H1 (cell line): ENCODE measurements at regions not wholly inside any gene's neighbourhood (a gene's known extent, or its start where the extent isn't known, plus 50 kb on each side); places are given as distances from the start of the nearest gene placed in this dataset.

Experiments used
- CTCF ChIA-PET: fragments of 300-600 bp; sonication (Branson Sonifier 250); formaldehyde crosslinking; loops from one replicate; lab custom pipeline; 2021; ENCODE audit not compliant: partially characterized antibody; lab: Charles Lee
- POLR2A ChIA-PET: fragments of 300-600 bp; sonication (Branson Sonifier 250); formaldehyde crosslinking; loops from one replicate; lab custom pipeline; 2021; ENCODE audit warnings: inconsistent platforms; ENCODE audit not compliant: partially characterized antibody; lab: Charles Lee
- DNase-seq, 2 experiments: peaks; one replicate each; pipeline versions ENCODE4 v3.0.0 to v3.0.0-alpha.2; 2010 to 2022; ENCODE audit warnings: low spot score in 2 of 2, low read depth in 1 of 2, mixed read lengths in 1 of 2
- FAIRE-seq: peaks from 2 replicates; lab custom pipeline; 2011; peaks lifted over from hg19 to GRCh38; lab: Jason Lieb, UNC
- H2AFZ ChIP-seq: 2 replicates; pipeline ENCODE4 v1.8.1; 2012; ENCODE audit warnings: low read length, inconsistent platforms
- H2AK5ac ChIP-seq: 2 replicates; pipeline ENCODE4 v1.6.1; 2013; ENCODE audit warnings: low read depth, low read length
- H2BK120ac ChIP-seq: replicated peaks from 2 replicates; pipeline ENCODE3; 2013; ENCODE audit warnings: low read depth, low read length, inconsistent platforms
- H2BK12ac ChIP-seq: 2 replicates; pipeline ENCODE4 v1.6.1; 2013; ENCODE audit warnings: low read depth, low read length
- H2BK15ac ChIP-seq: 2 replicates; pipeline ENCODE4 v1.6.1; 2013; ENCODE audit warnings: low read length
- H2BK20ac ChIP-seq: 2 replicates; pipeline ENCODE4 v1.6.1; 2013; ENCODE audit warnings: low read length
- H2BK5ac ChIP-seq: 2 replicates; pipeline ENCODE4 v1.6.1; 2013; ENCODE audit warnings: low read depth, low read length
- H3K14ac ChIP-seq: 2 replicates; pipeline ENCODE4 v1.6.1; 2013; ENCODE audit warnings: inconsistent platforms; ENCODE audit not compliant: insufficient read length
- H3K18ac ChIP-seq: 2 replicates; pipeline ENCODE4 v1.6.1; 2013; ENCODE audit warnings: low read length; ENCODE audit errors: extremely low read depth
- H3K23ac ChIP-seq: 2 replicates; pipeline ENCODE4 v1.6.1; 2013; ENCODE audit warnings: inconsistent platforms; ENCODE audit not compliant: insufficient read length
- H3K23me2 ChIP-seq: 2 replicates; pipeline ENCODE4 v1.6.1; 2013; ENCODE audit warnings: low read depth, low read length
- H3K27ac ChIP-seq: 2 replicates; pipeline ENCODE4 v1.6.1; 2011; ENCODE audit warnings: low read depth, low read length, inconsistent platforms
- H3K27me3 ChIP-seq, 4 experiments: replicated peaks in 1 of 4; 1 replicate in 1 of 4; 2 replicates in 3 of 4; pipeline versions ENCODE4 v1.6.1 to v1.8.1; 2011 to 2013; ENCODE audit warnings: low read length in 3 of 4, mild to moderate bottlenecking in 3 of 4, inconsistent platforms in 2 of 4, mixed read lengths in 2 of 4, moderate library complexity in 1 of 4; ENCODE audit not compliant: control insufficient read depth in 3 of 4, insufficient read depth in 3 of 4; ENCODE audit errors: extremely low read depth in 1 of 4
- H3K36me3 ChIP-seq, 4 experiments: 2 replicates each; pipeline versions ENCODE4 v1.6.1 to v1.8.1; 2011 to 2013; ENCODE audit warnings: mild to moderate bottlenecking in 4 of 4, low read length in 3 of 4, moderate library complexity in 2 of 4, control low read depth in 1 of 4, inconsistent platforms in 1 of 4; ENCODE audit not compliant: insufficient read depth in 4 of 4, control insufficient read depth in 2 of 4
- H3K4ac ChIP-seq: replicated peaks from 2 replicates; pipeline ENCODE3; 2013; ENCODE audit warnings: low read length, low read depth, mixed read lengths, inconsistent platforms; ENCODE audit not compliant: insufficient read length
- H3K4me1 ChIP-seq, 4 experiments: replicated peaks in 1 of 4; 1 replicate in 1 of 4; 2 replicates in 3 of 4; pipeline versions ENCODE4 v1.6.1 to v1.8.1; 2011 to 2013; ENCODE audit warnings: low read length in 3 of 4, inconsistent platforms in 2 of 4, mixed read lengths in 1 of 4; ENCODE audit not compliant: insufficient read depth in 4 of 4, control insufficient read depth in 3 of 4
- H3K4me2 ChIP-seq, 2 experiments: 2 replicates each; pipeline versions ENCODE4 v1.6.1 to v1.8.1; 2011 to 2013; ENCODE audit warnings: low read depth in 2 of 2, low read length in 2 of 2, control low read depth in 1 of 2, inconsistent platforms in 1 of 2, mild to moderate bottlenecking in 1 of 2; ENCODE audit not compliant: insufficient read depth in 1 of 2
- H3K4me3 ChIP-seq, 4 experiments: fragments of 200-600, 300-600 bp in 1 of 4; sonication (generic), shearing (Covaris generic), sonication (Bioruptor Twin) in 1 of 4; 2 replicates each; pipeline versions ENCODE4 v1.5.1 to v1.8.1; 2011 to 2016; ENCODE audit warnings: low read length in 4 of 4, low read depth in 3 of 4, control low read depth in 2 of 4, inconsistent platforms in 2 of 4, mild to moderate bottlenecking in 2 of 4, mixed read lengths in 1 of 4, moderate library complexity in 1 of 4; ENCODE audit not compliant: insufficient read depth in 2 of 4; ENCODE audit errors: extremely low read depth in 1 of 4
- H3K56ac ChIP-seq: replicated peaks from 2 replicates; pipeline ENCODE3; 2013; ENCODE audit warnings: low read depth, mild to moderate bottlenecking, mixed read lengths, low read length, inconsistent platforms; ENCODE audit not compliant: insufficient read length
- H3K79me1 ChIP-seq: 2 replicates; pipeline ENCODE4 v1.6.1; 2013; ENCODE audit warnings: low read depth, low read length, control low read depth
- H3K79me2 ChIP-seq, 2 experiments: 2 replicates each; pipeline versions ENCODE4 v1.6.1 to v1.8.1; 2012 to 2013; ENCODE audit warnings: low read length in 2 of 2, mild to moderate bottlenecking in 2 of 2, inconsistent platforms in 1 of 2; ENCODE audit not compliant: insufficient read depth in 2 of 2, control insufficient read depth in 1 of 2
- H3K9ac ChIP-seq, 4 experiments: replicated peaks in 1 of 4; 1 replicate in 1 of 4; 2 replicates in 3 of 4; pipeline versions ENCODE4 v1.6.1 to v1.8.1; 2011 to 2013; ENCODE audit warnings: low read depth in 3 of 4, low read length in 3 of 4, control low read depth in 2 of 4, mild to moderate bottlenecking in 2 of 4, moderate library complexity in 2 of 4, inconsistent platforms in 1 of 4; ENCODE audit errors: extremely low read depth in 1 of 4
- H3K9me3 ChIP-seq, 2 experiments: 2 replicates each; pipeline versions ENCODE4 v1.6.1 to v1.8.1; 2012 to 2013; ENCODE audit warnings: mild to moderate bottlenecking in 2 of 2, moderate library complexity in 2 of 2, control low read depth in 1 of 2, inconsistent platforms in 1 of 2, low read depth in 1 of 2, low read length in 1 of 2, mixed read lengths in 1 of 2; ENCODE audit not compliant: insufficient read depth in 2 of 2
- H4K20me1 ChIP-seq, 2 experiments: replicated peaks in 1 of 2; 2 replicates each; pipeline versions ENCODE3 to v1.8.1; 2011 to 2013; ENCODE audit warnings: inconsistent platforms in 2 of 2, low read length in 2 of 2, mild to moderate bottlenecking in 1 of 2; ENCODE audit not compliant: insufficient read depth in 2 of 2, control insufficient read depth in 1 of 2
- H4K5ac ChIP-seq: 2 replicates; pipeline ENCODE4 v1.6.1; 2013; ENCODE audit warnings: low read length, low read depth, mixed read lengths, inconsistent platforms; ENCODE audit not compliant: insufficient read length
- H4K8ac ChIP-seq: 2 replicates; pipeline ENCODE4 v1.8.0; 2013; ENCODE audit warnings: mild to moderate bottlenecking, moderate library complexity, low read length, inconsistent platforms; ENCODE audit not compliant: insufficient read depth; ENCODE audit errors: extremely low read depth
- H4K91ac ChIP-seq: replicated peaks from 2 replicates; pipeline ENCODE3; 2013; ENCODE audit warnings: low read length, mixed read lengths, inconsistent platforms; ENCODE audit not compliant: insufficient read length
- CBX5 ChIP-seq: fragments of 300-800, 300-1000 bp; sonication (generic); IDR thresholded peaks from 2 replicates; pipeline ENCODE4 v1.7.1; 2016; ENCODE audit warnings: antibody characterized with exemption, low read length, low read depth
- SP1 ChIP-seq: IDR thresholded peaks from 2 replicates; pipeline ENCODE4 v1.6.1; 2011; ENCODE audit warnings: low read depth, low read length
- WGBS, 2 experiments: shearing (Covaris generic) in 1 of 2; methylation state at CpG; one replicate each; pipeline versions ENCODE4 v1.1.6 to v1.1.7; 2013 to 2015; ENCODE audit warnings: low lambda C conversion rate in 2 of 2, mixed read lengths in 2 of 2, inconsistent platforms in 1 of 2, low coverage in 1 of 2, missing lambda C conversion rate in 1 of 2; ENCODE audit not compliant: insufficient replicate concordance in 2 of 2, insufficient coverage in 1 of 2, insufficient read length in 1 of 2; ENCODE audit errors: extremely low coverage in 1 of 2, missing lambda C conversion rate in 1 of 2; 5-methylcytosine and 5-hydroxymethylcytosine counted together

- Histone ChIP-seq H2BK12ac (no peak overlapping the region), H2BK120ac (no peak overlapping the region), H3K27ac (no peak overlapping the region), H3K14ac (no peak overlapping the region), H3K36me3 (no peaks in the 10 kb centered on the region), H3K4me1 (peaks cover 0 to 7% (median 5%) of the 10 kb centered on the region in 4 experiments; a peak in 4 of 7 replicates), H3K27me3 (no peaks in the 10 kb centered on the region), H3K23ac (no peak overlapping the region), H4K20me1 (no peaks in the 10 kb centered on the region), H2AK5ac (no peak overlapping the region), H3K4me3 (no peak overlapping the region), H2AFZ (no peak overlapping the region), H3K4ac (no peak overlapping the region), H4K8ac (no peak overlapping the region), H3K56ac (no peak overlapping the region), H3K23me2 (no peaks in the 10 kb centered on the region), H3K79me1 (no peaks in the 10 kb centered on the region), H4K5ac (no peak overlapping the region), H2BK15ac (no peak overlapping the region), H3K9me3 (no peaks in the 10 kb centered on the region), H3K79me2 (no peaks in the 10 kb centered on the region), H2BK5ac (no peak overlapping the region), H3K4me2 (no peak overlapping the region), H3K18ac (no peak overlapping the region), H3K9ac (no peak overlapping the region), H4K91ac (no peak overlapping the region), H2BK20ac (no peak overlapping the region)
- FAIRE-seq (no peak), DNase-seq (no peak)
- WGBS, 2 experiments, result 81% methylated on average over 5 of the region's 5 CpGs; no CpG with 5 or more reads in 1 of the 2 experiments
- ChIA-PET CTCF (interaction anchor here (0.5 to 2.9 kb wide), 5 partner anchors 12 to 775 kb away, joined by 3 to 12 read pairs (median 4); no protein-coding TSS in a partner anchor), POLR2A (no interaction called here)
- TF ChIP-seq CBX5 (no peak), SP1 (no peak)
Measured at GRCh38 chr2:128399690-128400291, 81.1 kb upstream of the HS6ST1 start.
